ENCODE measurements at regions not wholly inside any gene's neighbourhood (a gene's known extent, or its start where the extent isn't known, plus 50 kb on each side); places are given as distances from the start of the nearest gene placed in this dataset.

DNA sequence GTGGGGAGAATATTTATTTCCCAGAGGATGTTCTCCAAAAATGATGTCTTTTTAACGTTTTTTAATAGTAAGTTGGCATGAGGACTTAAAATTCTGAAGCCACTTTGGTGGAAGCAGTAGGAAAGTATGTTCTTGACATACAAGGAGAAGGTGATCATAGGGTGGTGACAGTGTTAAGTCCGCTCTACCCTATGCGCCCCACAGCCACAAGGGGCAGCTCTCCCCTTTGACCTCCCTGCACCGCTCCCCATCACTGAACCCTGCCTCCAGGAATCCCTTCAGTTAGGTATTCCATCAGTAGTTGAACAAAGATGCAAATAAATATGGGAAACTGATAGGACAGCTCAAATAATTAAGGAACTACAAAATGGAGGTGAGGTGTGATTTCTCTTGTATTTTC lies 111.4 kb downstream of the PLEKHG1 start:
- TF ChIP-seq NR1H2 (CRISPR knock-in tag; IDR thresholded peaks at IDR 0.05) = no peak
- no peak for TF ChIP-seq ETV6 (CRISPR knock-in tag; IDR thresholded peaks at IDR 0.05)
- TF ChIP-seq, protein P1, sequence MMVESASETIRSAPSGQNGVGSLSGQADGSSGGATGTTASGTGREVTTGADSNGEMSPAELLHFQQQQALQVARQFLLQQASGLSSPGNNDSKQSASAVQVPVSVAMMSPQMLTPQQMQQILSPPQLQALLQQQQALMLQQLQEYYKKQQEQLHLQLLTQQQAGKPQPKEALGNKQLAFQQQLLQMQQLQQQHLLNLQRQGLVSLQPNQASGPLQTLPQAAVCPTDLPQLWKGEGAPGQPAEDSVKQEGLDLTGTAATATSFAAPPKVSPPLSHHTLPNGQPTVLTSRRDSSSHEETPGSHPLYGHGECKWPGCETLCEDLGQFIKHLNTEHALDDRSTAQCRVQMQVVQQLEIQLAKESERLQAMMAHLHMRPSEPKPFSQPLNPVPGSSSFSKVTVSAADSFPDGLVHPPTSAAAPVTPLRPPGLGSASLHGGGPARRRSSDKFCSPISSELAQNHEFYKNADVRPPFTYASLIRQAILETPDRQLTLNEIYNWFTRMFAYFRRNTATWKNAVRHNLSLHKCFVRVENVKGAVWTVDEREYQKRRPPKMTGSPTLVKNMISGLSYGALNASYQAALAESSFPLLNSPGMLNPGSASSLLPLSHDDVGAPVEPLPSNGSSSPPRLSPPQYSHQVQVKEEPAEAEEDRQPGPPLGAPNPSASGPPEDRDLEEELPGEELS (CRISPR knock-in tag; IDR thresholded peaks at IDR 0.05) = no peak
- TF ChIP-seq, protein P2, sequence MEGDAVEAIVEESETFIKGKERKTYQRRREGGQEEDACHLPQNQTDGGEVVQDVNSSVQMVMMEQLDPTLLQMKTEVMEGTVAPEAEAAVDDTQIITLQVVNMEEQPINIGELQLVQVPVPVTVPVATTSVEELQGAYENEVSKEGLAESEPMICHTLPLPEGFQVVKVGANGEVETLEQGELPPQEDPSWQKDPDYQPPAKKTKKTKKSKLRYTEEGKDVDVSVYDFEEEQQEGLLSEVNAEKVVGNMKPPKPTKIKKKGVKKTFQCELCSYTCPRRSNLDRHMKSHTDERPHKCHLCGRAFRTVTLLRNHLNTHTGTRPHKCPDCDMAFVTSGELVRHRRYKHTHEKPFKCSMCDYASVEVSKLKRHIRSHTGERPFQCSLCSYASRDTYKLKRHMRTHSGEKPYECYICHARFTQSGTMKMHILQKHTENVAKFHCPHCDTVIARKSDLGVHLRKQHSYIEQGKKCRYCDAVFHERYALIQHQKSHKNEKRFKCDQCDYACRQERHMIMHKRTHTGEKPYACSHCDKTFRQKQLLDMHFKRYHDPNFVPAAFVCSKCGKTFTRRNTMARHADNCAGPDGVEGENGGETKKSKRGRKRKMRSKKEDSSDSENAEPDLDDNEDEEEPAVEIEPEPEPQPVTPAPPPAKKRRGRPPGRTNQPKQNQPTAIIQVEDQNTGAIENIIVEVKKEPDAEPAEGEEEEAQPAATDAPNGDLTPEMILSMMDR (IDR thresholded peaks at IDR 0.05) = no peak
- no peak for TF ChIP-seq NR2C2 (CRISPR knock-in tag; IDR thresholded peaks at IDR 0.05)
- no peak for TF ChIP-seq RELA (CRISPR knock-in tag; IDR thresholded peaks at IDR 0.05; ENCODE audit: borderline replicate concordance)
- no peak for TF ChIP-seq NR3C1 (CRISPR knock-in tag; conservative IDR thresholded peaks at IDR 0.05; ENCODE audit: low read depth)
- TF ChIP-seq, protein P3, sequence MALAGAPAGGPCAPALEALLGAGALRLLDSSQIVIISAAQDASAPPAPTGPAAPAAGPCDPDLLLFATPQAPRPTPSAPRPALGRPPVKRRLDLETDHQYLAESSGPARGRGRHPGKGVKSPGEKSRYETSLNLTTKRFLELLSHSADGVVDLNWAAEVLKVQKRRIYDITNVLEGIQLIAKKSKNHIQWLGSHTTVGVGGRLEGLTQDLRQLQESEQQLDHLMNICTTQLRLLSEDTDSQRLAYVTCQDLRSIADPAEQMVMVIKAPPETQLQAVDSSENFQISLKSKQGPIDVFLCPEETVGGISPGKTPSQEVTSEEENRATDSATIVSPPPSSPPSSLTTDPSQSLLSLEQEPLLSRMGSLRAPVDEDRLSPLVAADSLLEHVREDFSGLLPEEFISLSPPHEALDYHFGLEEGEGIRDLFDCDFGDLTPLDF (CRISPR knock-in tag; IDR thresholded peaks at IDR 0.05) = no peak
- no peak for TF ChIP-seq NFATC4 (CRISPR knock-in tag; IDR thresholded peaks at IDR 0.05)
- no peak for TF ChIP-seq GRHL2 (CRISPR knock-in tag; IDR thresholded peaks at IDR 0.05; ENCODE audit: insufficient replicate concordance, severe bottlenecking)
- TF ChIP-seq, protein P4, sequence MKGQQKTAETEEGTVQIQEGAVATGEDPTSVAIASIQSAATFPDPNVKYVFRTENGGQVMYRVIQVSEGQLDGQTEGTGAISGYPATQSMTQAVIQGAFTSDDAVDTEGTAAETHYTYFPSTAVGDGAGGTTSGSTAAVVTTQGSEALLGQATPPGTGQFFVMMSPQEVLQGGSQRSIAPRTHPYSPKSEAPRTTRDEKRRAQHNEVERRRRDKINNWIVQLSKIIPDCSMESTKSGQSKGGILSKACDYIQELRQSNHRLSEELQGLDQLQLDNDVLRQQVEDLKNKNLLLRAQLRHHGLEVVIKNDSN (CRISPR knock-in tag; IDR thresholded peaks at IDR 0.05) = no peak
- no peak for TF ChIP-seq NFE2L1 (CRISPR knock-in tag; IDR thresholded peaks at IDR 0.05)
- no peak for TF ChIP-seq SMAD4 (CRISPR knock-in tag; IDR thresholded peaks at IDR 0.05)
